Stimulated activated CD8-positive, alpha-beta memory T cell treated with anti-CD3 and anti-CD28 coated beads, Interleukin-15, amount 100 ng/mL, for 48 hours (primary cell): ENCODE measurements at regions not wholly inside any gene's neighbourhood (a gene's known extent, or its start where the extent isn't known, plus 50 kb on each side); places are given as distances from the start of the nearest gene placed in this dataset.

Source experiments
- DNase-seq, 2 donors: peaks; one replicate each; pipeline ENCODE4 v3.0.0-alpha.2; 2020; ENCODE audit warnings: low read depth in 2 of 2

DNA sequence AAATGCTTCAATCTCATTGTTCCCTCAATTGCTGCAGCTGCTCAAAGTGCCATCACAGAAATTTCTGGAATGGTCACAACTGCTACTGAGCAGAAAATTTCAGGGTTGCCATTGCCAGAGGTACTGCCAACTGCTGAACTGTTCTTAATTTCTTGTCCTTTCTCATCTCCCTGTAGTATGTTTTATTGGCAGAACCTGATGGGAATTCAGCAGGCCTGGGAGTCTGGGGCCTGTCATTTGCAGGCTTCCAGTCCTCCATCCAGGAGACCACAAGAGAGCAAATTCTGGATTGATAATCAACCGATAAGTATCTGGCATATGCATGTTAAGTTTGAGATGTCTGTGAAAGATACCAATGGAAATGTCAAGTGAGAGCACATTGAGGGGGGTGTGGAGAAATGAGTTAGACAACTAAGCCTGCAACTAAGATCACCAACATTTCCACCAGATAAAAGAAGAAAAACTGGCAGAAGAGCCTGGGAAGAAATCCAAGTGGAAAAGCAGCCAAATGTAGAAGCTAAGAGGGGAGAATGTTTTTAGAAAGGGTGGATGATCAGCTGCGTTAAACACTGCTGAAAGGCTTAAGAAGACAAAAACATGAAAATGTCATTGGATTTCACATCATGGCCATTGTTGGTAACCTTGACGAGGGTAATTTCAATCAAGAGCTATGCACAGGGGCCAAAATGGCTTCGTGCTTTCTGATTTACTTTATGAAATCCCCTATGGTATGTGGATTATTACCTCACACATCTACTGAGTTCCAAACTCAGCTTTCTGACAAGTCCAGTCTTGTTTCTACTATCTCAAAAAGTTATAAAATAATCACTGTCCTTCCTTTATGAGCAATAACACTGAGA, 648.1 kb downstream of the PLPP3 start:
- DNase-seq: no peak

DNA sequence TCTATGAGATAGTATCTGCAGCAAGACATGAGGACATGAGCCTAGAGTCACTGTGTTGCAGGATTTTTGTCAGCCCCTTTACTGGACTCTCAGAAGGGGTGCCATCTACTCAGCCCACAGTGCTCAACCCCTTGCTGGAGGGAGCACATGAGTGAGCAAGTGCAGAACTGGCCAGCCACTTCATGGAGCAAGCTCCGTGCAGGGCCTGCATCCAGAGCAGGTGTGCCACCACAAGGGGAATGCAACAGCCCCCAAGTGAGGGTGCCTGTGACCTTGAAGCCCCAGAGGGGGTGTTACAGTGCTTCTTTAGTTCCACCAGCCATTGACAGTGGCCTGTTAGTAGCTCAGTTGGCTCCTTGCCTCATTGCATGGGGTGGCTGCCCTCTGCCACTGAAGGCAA, 649.7 kb downstream of the PLPP3 start:
- no peak for DNase-seq

DNA sequence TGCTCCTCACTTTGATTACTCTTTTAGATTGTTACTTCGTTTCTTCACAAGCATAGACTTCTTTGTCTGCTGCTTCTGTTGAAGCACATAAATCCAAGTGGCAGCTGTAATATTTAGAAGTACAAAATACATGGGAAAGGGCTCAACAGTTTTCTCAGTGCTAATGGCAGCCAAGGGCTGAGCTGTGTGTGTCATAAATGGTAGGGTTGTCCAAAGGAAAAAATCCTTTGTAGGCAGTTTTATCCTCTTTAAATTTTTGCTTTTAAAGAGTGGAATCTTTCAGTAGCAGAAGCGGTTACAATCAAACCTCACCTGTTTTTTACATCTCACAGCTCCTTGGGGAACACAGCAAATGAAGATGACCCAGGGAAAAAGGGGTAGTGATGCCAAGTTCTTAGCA, 650.8 kb downstream of the PLPP3 start:
- no peak for DNase-seq

DNA sequence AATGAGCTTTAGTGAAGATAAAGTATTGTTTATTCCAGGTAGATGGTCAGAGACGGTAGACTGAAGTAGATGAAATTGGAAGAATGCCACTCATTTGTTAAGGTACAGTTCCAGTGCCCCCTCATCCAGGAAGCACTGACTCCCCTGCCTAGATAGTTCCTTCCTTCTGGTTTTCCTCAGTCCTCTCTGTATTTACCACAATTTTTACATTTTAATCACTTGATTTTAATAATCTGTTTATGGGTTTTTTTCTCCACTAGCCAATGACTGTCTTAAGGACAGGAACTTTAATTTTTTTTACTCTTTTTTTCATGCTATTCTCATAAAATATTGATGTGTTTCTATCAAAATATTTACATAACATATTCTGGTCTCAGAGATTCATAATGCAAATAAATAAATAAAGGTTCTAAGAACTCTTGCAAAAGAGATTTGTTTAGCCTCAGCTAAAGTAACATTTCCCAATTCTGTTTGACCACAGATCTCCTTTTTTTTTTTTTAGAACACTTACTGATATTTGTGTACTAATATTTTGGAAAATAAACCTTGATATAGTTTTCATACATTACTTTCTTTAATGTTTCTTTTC, 651.6 kb downstream of the PLPP3 start:
- no peak for DNase-seq

DNA sequence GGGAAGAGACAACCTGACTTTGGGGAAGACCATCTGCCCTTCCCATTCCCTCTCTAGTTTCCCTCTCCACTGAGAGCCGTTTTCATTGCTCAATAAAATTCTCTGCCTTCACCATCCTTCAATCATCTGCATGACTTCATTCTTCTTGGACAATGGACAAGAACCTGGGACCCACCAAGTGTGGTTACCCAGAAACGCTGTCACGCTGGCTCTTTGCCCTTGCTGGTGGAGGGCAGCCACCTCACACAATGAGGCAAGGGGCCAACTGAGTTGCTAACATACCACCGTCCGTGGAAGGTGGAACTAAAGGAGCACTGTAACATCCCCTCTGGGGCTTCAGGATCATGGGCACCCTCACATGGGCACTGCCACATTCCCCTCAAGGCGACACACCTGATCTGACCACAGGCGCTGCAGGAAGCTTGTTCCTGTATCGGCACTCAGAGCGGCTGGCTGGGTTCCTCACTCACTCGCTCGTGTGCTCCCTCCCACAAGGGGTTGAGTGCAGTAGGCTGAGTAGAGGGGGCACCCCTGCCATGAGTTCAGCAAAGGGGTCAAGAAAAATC, 652.4 kb downstream of the PLPP3 start:
- no peak for DNase-seq

DNA sequence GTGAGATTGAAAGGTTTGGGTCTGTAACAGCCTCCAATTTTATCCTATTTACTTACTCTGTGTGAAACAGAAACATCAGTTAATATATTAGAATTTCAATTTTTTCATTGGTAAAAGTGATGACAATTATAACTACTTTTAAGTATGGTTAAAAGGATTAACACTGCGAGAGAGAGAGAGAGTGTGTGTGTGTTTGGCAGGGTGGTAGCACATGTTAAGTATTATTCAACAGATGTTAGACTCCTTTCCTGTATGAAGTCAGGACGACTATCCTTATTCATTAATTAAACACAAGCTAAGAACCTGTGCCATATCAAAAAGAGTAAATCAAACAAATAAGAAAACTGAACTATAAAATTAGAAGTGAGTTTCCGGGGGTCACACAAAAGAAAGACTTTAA, 662.5 kb downstream of the PLPP3 start:
- no peak for DNase-seq

DNA sequence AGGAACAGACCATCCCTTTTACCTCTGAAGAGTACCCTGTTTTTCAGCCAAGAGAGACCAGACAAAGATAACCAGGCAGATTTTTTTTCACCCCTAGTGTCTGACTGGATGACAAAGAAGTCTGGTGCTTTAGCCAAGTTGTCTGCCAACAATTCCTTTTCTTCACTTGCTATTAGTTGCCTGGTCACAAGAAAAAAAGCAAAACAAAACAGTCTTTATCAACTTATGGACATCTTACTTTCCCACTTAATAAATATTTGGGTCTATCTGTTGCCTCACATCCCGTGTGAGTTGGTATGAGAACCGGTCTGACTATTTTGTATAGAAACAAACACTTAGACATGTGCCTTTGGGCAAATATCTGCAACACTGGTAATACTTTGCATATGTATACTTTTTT, 662.9 kb downstream of the PLPP3 start:
- no peak for DNase-seq

DNA sequence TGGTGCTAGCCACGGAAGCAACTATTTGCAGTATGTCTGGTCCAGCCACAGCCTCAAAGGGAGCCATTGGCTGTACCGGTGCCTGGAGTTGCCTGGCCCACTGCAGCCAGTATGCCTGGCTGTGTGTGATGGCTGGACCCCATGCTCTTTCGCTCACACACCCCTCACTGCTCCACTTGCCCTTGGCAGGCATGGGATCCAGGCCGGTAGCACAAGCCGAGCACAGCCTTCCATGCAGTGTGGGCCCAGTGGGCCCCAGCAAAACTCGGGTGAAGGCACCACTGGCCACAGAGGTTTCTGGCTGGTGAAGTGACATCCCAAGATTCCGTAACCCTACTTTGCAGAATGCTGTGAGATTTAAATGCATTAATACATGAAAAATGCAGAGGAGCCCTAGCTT, 665.8 kb downstream of the PLPP3 start:
- DNase-seq: no peak

DNA sequence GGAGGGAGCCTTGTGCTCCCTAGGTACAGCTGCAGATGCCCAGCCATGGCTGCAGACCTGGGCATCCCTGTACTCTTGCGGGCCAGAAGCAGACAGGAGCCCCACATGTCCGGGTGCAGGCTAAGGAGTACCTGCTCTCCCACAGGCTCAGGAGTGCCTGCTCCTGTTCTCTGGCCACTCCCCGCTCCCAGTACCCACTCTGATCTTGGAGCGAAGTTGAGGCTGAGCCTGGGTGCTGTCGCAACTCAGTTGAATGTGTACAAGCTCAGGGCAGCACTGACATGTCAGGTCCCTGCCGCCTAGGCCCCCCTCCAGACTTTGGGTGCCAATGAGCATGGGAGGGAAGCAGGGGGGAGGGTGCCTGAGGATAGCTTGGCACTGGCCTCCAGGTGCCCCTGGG, 666.9 kb downstream of the PLPP3 start:
- DNase-seq: no peak

DNA sequence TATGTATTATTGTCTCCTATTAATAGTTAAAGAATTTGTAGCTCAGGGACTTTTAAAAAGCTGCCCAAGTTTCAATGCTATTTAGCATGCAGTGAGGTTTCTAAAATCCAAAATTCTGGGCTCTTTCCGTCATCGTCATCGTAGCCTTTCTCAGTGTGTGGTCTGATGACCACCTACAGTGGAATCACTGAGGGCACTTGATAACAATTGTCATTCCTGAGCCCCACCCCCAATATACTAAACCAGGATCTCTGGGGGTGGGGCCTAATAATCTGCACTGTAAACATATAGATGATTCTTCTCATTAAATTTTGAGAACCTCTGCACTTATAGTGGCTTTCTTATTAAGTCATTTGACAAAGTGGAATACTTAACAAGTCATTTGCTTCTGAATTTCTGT, 674.8 kb downstream of the PLPP3 start:
- DNase-seq: no peak

DNA sequence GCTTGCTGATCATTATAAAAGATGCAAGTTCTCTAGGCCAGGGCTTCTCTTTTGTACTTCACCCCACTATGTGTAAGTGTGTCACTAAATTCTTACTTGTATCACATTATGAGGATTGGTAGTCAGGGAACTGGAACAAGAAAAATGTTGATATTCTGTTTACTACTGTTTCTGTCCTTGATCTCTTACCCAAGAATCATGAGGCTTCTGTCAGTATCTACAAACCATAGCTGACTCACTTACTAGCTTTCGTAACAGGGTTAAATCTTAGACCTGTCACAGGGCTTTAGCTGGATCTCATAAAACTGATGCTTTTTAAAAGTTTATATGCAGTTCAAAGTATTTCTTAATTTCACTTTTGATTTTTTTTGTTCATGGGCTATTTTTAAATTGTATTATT, 681.2 kb downstream of the PLPP3 start:
- no peak for DNase-seq

DNA sequence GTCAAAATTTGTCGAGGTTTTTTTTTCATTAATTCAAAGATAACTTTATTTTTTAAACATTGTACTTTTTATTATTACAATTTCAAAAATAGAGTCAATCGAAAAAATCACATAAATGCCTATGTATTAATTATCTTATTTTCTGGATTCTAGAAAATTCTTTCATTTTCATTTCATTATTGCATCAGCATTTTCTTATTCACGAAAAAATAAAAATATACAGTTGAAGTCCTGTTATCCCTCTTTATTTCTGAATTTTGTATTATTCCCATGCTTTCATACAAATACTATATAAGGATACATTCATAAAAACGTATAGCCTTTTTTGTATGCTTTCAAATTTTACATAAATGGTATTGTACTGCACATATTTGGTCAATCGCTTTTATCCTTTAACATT, 681.0 kb upstream of the USP24 start:
- no peak for DNase-seq

DNA sequence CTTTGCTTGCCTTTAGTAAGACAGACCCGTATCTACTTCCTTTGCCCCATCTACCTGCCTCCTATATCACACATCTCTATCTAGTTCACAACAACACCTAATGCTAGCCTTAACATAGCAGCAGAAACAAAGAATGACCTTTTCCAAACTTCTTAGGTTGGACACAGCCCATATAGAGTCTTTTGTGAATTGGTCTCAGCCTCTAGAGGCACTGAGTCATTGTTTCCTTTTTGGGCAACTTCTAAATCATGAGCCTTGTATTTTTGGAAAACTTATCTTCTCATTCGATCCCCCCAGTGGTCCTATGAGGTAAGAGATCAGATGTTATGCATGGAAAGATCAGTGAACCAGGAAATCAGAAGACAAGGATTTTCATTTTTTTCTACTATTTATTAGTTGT, 679.4 kb upstream of the USP24 start:
- DNase-seq: no peak

DNA sequence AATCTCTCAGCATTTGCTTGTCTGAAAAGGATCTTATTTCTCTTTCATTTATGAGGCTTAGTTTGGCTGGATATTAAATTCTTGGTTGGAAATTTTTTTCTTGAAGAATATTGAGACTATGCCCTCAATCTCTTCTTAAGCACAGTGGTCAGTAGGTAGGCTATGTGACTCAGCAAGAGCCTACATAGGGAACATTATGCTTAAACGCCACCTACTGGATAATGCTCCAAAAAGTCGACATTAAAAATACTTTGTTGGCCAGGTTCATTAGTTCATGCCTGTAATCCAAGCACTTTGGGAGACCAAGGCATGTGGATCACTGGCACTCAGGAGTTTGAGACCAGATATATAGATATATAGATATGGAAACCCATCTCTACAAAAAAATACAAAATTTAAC, 678.0 kb upstream of the USP24 start:
- no peak for DNase-seq

DNA sequence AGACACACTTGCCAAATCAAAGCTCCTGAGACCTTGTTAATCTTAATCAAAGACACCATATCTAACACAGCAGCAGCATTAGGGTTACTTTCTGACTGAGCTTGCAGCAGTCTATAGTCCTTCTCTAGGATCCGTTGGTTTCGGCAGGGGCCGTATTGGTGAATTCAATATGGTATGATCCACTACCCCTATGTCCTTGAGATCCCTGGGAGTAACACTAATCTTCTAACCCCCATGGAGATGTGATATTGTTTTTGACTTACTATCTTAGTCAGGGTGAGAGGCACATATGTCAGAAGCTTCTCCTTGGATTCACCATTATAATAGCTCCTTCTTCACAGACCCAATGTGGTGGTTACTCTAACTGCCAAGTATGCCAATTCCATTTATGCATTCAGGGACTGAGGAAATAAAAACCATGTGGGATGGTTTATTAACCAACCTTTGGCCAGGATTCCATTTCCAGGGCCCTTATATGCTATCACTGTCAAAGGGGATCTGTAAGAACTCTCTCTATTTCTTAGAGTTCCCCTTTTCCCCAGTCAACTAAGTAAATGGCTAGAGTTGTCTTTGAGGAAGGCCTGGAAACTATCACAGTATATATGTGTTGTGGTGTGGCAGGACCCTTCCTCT, 673.6 kb upstream of the USP24 start:
- no peak for DNase-seq

DNA sequence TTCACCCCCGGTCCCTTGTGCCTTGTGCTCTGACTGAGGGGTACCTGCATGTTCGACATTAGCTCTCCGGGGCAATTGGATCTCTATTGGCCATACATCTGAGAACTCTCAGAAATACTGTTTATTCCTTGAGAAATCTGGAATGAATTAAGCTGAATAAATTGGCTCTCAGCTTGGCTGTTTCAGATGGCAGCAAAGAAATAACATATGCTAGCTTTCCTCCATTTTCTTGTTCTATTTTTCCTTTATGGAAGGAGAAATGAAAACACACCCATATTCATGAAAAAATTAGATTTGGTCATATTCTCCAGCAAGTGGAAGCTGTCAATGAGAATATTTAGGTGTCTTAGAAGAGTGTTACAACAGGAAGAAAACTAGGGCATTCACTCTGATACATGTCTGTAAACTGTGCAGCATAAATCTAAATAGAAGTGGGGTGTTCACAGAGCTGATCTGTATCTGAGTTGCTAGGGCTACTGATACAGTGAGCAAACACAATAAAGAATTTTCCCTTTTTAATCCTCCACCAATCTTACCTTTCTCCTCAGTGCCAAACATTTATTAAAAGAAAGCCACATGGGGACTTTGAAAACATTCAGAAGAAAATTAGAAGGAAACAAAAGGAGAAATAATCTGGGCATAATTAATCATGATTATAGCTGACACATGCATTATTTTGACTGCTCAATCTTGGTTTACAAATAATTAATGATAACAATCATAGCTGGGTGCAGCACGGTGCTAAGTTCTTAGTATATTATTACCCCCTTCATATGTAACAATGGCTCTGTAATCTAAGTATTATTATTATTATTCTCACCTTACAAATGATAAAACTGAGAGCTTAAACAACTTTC, 671.9 kb upstream of the USP24 start:
- DNase-seq: no peak

DNA sequence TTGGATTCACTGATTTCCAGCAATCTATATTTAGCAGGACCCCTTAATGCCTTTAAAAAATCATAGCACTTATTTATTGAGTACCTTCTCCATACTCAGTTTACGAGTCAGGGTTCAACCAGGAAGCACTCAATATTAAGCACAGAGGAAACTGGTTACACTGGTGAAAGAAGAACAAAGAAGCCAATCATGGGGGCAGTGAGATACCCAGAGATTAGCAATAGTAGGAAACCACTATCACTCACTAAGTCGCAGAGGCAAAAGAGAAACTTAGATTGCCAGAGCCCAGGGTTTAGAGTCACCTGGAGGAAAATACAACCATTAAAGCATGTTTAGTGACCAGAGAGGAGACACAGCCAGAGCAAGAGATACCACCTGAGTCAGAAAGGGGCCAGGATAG, 670.5 kb upstream of the USP24 start:
- DNase-seq: no peak

DNA sequence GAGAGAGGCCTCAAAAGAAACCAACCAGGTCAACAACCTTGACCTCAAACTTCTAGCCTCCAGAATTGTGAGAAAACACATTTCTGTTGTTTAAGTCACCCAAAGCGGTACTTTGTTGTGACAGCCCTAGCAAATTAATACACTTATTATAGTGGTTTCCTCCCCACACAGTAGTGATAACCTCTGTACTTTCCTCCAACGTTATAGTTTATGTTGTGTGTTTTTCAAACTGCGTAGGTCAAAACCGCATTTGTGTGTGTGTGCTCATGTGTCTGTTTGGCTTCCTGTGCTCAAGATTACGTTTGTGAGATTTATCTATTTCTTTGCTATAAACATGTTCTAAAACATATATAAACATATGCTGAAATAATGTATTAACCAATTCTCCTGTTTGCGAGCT, 667.8 kb upstream of the USP24 start:
- DNase-seq: no peak

DNA sequence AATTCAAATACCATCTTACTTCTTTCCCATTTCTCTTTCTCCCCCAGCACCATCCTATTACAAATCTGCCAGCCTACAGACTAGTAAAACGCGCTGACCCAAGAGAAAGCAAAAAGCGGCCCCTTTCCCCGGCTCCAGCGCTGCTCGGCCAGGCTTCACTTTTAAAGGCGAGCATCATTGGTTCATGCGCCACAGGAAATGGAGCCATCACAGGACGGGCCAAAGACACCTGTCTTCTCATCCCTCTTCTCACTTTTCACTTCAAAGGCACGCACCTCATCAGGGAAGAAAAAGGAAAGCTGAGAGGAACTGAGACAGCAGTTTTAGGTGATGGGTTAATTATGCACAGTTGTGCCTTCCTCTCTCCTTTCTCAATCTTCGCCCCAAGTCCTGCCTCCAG, 664.2 kb upstream of the USP24 start:
- no peak for DNase-seq

DNA sequence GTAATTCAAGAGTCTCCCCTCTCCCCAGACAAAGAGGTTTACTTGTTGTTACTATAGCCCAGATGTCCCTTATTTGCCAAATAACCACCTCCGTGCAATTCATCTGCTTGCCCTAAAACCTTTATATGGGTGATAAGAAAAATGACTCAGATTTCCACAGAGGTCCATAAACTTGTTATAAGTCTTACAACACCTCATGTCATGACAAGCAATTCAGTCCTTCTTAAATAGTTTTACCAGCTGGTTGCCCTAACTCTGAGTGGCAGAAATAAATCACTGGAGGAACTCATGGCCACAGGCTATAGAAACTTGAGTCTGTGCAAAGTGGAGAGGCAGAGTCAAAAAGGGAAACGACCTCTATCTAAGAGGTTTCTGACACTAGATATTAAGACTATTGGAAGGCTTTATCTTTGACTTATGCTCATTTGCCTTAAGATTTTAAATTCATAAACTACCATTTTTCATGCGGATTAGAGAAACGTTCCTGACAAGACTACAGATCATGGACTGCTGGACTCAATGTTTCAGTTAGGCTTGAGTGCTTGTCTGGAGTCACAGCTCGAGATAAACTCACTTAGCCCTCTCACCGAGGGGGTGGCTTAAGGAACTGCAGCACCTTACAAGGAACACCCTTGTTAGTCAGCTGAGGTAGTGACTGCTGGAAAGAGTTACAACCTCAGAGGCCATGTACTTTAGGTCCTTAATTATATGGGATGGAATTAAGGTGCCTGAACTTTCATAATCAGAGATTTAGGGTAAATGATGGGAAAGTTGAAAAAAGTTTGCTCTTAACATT, 662.5 kb upstream of the USP24 start:
- no peak for DNase-seq
